ENCODE measurements at regions not wholly inside any gene's neighbourhood (a gene's known extent, or its start where the extent isn't known, plus 50 kb on each side); places are given as distances from the start of the nearest gene placed in this dataset.

- H3K9ac ChIP-seq (replicated peaks; ENCODE audit: extremely low read depth, insufficient read depth, low read length): no peak overlapping the region
- CTCF ChIA-PET: no interaction called here
- intact Hi-C loops (cut with micrococcal nuclease) (no loop called here), dilution Hi-C loops (cut with MboI; ENCODE audit: extremely low pct_ligation_motif_present, low sequenced_read_pairs) (no loop called here)
- no peak overlapping the region for H3K27ac ChIP-seq (ENCODE audit: insufficient read depth, low read depth, low read length)
- no TSS peak for BruUV-seq (replicated peaks)
- POLR2A ChIA-PET: no interaction called here
- DNase-seq (ENCODE audit: low read depth, low spot score): no peak
- no peaks in the 10 kb centered on the region for H3K9me3 ChIP-seq (replicated peaks; ENCODE audit: control insufficient read depth, insufficient read depth, low read length)
- no peak overlapping the region for H2AFZ ChIP-seq (ENCODE audit: low read depth, low read length)
- no peak for FAIRE-seq
- no peak overlapping the region for H3K4me3 ChIP-seq (replicated peaks in 1 of 3; ENCODE audit: insufficient read depth in 1 of 3, low read depth in 1 of 3, low read length in 3 of 3)
- no peaks in the 10 kb centered on the region for H3K27me3 ChIP-seq (ENCODE audit: control insufficient read depth in 2 of 2, insufficient read depth in 2 of 2, low read length in 2 of 2)
- no peaks in the 10 kb centered on the region for H3K9me1 ChIP-seq (replicated peaks; ENCODE audit: control insufficient read depth, extremely low read depth, insufficient read depth, low read length)
- H4K20me1 ChIP-seq (replicated peaks; ENCODE audit: control insufficient read depth, extremely low read depth, insufficient read depth, low read length): no peaks in the 10 kb centered on the region
- peaks cover 7% of the 10 kb centered on the region for H3K4me1 ChIP-seq (ENCODE audit: control insufficient read depth, extremely low read depth, insufficient read depth, low read length)
- H3K79me2 ChIP-seq (ENCODE audit: control insufficient read depth, insufficient read depth, low read length): no peaks in the 10 kb centered on the region
- H3K4me2 ChIP-seq (ENCODE audit: insufficient read depth, low read length): no peak overlapping the region
- H3K36me3 ChIP-seq (ENCODE audit: control insufficient read depth in 2 of 2, extremely low read depth in 1 of 2, insufficient read depth in 2 of 2, low read length in 2 of 2): no peaks in the 10 kb centered on the region
- TF ChIP-seq MAX (IDR thresholded peaks at IDR 0.05; ENCODE audit: insufficient read depth, insufficient read length) (no peak), MYC (IDR thresholded peaks at IDR 0.05; ENCODE audit: low read depth, low read length) (no peak), JUN (IDR thresholded peaks at IDR 0.05; ENCODE audit: borderline replicate concordance, insufficient read depth, insufficient read length, low read depth) (no peak), POLR2A (IDR thresholded peaks at IDR 0.05; ENCODE audit: low read depth, low read length) (no peak)
Observed at GRCh38 chr6:105814745-105815536, 271.2 kb upstream of the PRDM1 start.

GRCh38 chr6:105810922-105811482 lies 275.1 kb upstream of the PRDM1 start:
- no peak overlapping the region for H3K9ac ChIP-seq (replicated peaks; ENCODE audit: extremely low read depth, insufficient read depth, low read length)
- CTCF ChIA-PET: interaction anchor here (0.5 kb wide), 1 partner anchor 85 kb away, joined by 6 read pairs; no protein-coding TSS in a partner anchor

More at GRCh38 chr6:105810922-105811482, 275.1 kb upstream of the PRDM1 start:
- peak overlapping the region; percentile 12 for H3K4me2 ChIP-seq (ENCODE audit: insufficient read depth, low read length)
- H3K27ac ChIP-seq (ENCODE audit: insufficient read depth, low read depth, low read length): no peak overlapping the region
- H4K20me1 ChIP-seq (replicated peaks; ENCODE audit: control insufficient read depth, extremely low read depth, insufficient read depth, low read length): no peaks in the 10 kb centered on the region
- TF ChIP-seq FOS (IDR thresholded peaks at IDR 0.05; ENCODE audit: borderline replicate concordance, insufficient read depth, low read length) (no peak), EZH2 (IDR thresholded peaks at IDR 0.05; ENCODE audit: borderline replicate concordance, low read depth, low read length, severe bottlenecking) (no peak), MAX (IDR thresholded peaks at IDR 0.05; ENCODE audit: insufficient read depth, insufficient read length) (no peak), JUN (IDR thresholded peaks at IDR 0.05; ENCODE audit: borderline replicate concordance, insufficient read depth, insufficient read length, low read depth) (no peak), POLR2AphosphoS5 (IDR thresholded peaks at IDR 0.05; ENCODE audit: insufficient read depth, low read depth, low read length) (no peak), GATA2 (IDR thresholded peaks at IDR 0.05; ENCODE audit: insufficient read depth, insufficient read length, low read depth, low read length) (no peak), CTCF (IDR thresholded peaks at IDR 0.05; ENCODE audit: extremely low read depth in 1 of 2, insufficient read depth in 1 of 2, low read depth in 1 of 2, low read length in 2 of 2) (no peak), MYC (IDR thresholded peaks at IDR 0.05; ENCODE audit: low read depth, low read length) (no peak), POLR2A (IDR thresholded peaks at IDR 0.05; ENCODE audit: low read depth, low read length) (no peak)
- no TSS peak for BruUV-seq (replicated peaks)
- peak overlapping the region; percentile 39 for H2AFZ ChIP-seq (ENCODE audit: low read depth, low read length)
- no peak for DNase-seq (ENCODE audit: low read depth, low spot score)
- H3K79me2 ChIP-seq (ENCODE audit: control insufficient read depth, insufficient read depth, low read length): no peaks in the 10 kb centered on the region
- no peaks in the 10 kb centered on the region for H3K9me3 ChIP-seq (replicated peaks; ENCODE audit: control insufficient read depth, insufficient read depth, low read length)
- no peak for FAIRE-seq
- H3K27me3 ChIP-seq (ENCODE audit: control insufficient read depth in 2 of 2, insufficient read depth in 2 of 2, low read length in 2 of 2): no peaks in the 10 kb centered on the region
- intact Hi-C loops (cut with micrococcal nuclease) (no loop called here), dilution Hi-C loops (cut with MboI; ENCODE audit: extremely low pct_ligation_motif_present, low sequenced_read_pairs) (no loop called here)
- H3K9me1 ChIP-seq (replicated peaks; ENCODE audit: control insufficient read depth, extremely low read depth, insufficient read depth, low read length): no peaks in the 10 kb centered on the region
- no peaks in the 10 kb centered on the region for H3K36me3 ChIP-seq (ENCODE audit: control insufficient read depth in 2 of 2, extremely low read depth in 1 of 2, insufficient read depth in 2 of 2, low read length in 2 of 2)
- POLR2A ChIA-PET: no interaction called here
- H3K4me3 ChIP-seq (replicated peaks in 1 of 3; ENCODE audit: insufficient read depth in 1 of 3, low read depth in 1 of 3, low read length in 3 of 3): no peak overlapping the region
- peaks cover 7% of the 10 kb centered on the region for H3K4me1 ChIP-seq (ENCODE audit: control insufficient read depth, extremely low read depth, insufficient read depth, low read length)
